ENCODE measurements at regions not wholly inside any gene's neighbourhood (a gene's known extent, or its start where the extent isn't known, plus 50 kb on each side); places are given as distances from the start of the nearest gene placed in this dataset.
A peak's percentile ranks its signal among the peaks of the same experiment; 100 is the strongest.

GRCh38 chr4:14787894-14788293 lies 214.4 kb upstream of the CPEB2 start:
- TF ChIP-seq, protein P1, sequence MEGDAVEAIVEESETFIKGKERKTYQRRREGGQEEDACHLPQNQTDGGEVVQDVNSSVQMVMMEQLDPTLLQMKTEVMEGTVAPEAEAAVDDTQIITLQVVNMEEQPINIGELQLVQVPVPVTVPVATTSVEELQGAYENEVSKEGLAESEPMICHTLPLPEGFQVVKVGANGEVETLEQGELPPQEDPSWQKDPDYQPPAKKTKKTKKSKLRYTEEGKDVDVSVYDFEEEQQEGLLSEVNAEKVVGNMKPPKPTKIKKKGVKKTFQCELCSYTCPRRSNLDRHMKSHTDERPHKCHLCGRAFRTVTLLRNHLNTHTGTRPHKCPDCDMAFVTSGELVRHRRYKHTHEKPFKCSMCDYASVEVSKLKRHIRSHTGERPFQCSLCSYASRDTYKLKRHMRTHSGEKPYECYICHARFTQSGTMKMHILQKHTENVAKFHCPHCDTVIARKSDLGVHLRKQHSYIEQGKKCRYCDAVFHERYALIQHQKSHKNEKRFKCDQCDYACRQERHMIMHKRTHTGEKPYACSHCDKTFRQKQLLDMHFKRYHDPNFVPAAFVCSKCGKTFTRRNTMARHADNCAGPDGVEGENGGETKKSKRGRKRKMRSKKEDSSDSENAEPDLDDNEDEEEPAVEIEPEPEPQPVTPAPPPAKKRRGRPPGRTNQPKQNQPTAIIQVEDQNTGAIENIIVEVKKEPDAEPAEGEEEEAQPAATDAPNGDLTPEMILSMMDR (IDR thresholded peaks at IDR 0.05 in 8 of 11, conservative IDR thresholded peaks at IDR 0.05 in 3 of 11) = peak in 9 of 11 experiments; percentile 20 to 58 (median 42)
- no peak for TF ChIP-seq POLR2A (IDR thresholded peaks at IDR 0.05)
- Histone ChIP-seq H3K27me3 (replicated peaks in 1 of 7) (no peaks in the 10 kb centered on the region), H3K36me3 (no peaks in the 10 kb centered on the region), H3K4me1 (no peaks in the 10 kb centered on the region), H3K27ac (no peak overlapping the region), H3K9me3 (peaks cover 0 to 26% (median 17%) of the 10 kb centered on the region in 8 donors), H3K4me3 (no peak overlapping the region)
- DNase-seq = no peak
- intact Hi-C loops (cut with DNase I; ENCODE audit: low total_unique reads) = no loop called here

- DNase-seq = no peak
- TF ChIP-seq, protein P1 (IDR thresholded peaks at IDR 0.05 in 8 of 11, conservative IDR thresholded peaks at IDR 0.05 in 3 of 11) = no peak
- no peak for TF ChIP-seq POLR2A (IDR thresholded peaks at IDR 0.05)
- no peak for TF ChIP-seq POLR2AphosphoS5 (IDR thresholded peaks at IDR 0.05)
- H3K4me1 ChIP-seq = no peaks in the 10 kb centered on the region
- H3K4me3 ChIP-seq = no peak overlapping the region
- peaks cover 0 to 50% (median 25%) of the 10 kb centered on the region in 8 donors for H3K9me3 ChIP-seq
- intact Hi-C loops (cut with DNase I; ENCODE audit: low total_unique reads) = no loop called here
- H3K36me3 ChIP-seq = no peaks in the 10 kb centered on the region
- no peak overlapping the region for H3K27ac ChIP-seq
- H3K27me3 ChIP-seq (replicated peaks in 1 of 7) = no peaks in the 10 kb centered on the region
Measured at GRCh38 chr4:14790494-14790893, 211.8 kb upstream of the CPEB2 start.

GRCh38 chr4:14792702-14793227 lies 209.5 kb upstream of the CPEB2 start:
- Histone ChIP-seq H3K27ac (no peak overlapping the region), H3K36me3 (no peaks in the 10 kb centered on the region), H3K4me1 (no peaks in the 10 kb centered on the region), H3K4me3 (no peak overlapping the region), H3K9me3 (peaks cover 0 to 48% (median 24%) of the 10 kb centered on the region in 8 donors), H3K27me3 (replicated peaks in 1 of 7) (no peaks in the 10 kb centered on the region)
- TF ChIP-seq, protein P1 (IDR thresholded peaks at IDR 0.05 in 8 of 11, conservative IDR thresholded peaks at IDR 0.05 in 3 of 11) = no peak
- no peak for TF ChIP-seq POLR2A (IDR thresholded peaks at IDR 0.05)
- TF ChIP-seq POLR2AphosphoS5 (IDR thresholded peaks at IDR 0.05) = no peak
- no peak for DNase-seq
- intact Hi-C loops (cut with DNase I; ENCODE audit: low total_unique reads) = no loop called here

DNA sequence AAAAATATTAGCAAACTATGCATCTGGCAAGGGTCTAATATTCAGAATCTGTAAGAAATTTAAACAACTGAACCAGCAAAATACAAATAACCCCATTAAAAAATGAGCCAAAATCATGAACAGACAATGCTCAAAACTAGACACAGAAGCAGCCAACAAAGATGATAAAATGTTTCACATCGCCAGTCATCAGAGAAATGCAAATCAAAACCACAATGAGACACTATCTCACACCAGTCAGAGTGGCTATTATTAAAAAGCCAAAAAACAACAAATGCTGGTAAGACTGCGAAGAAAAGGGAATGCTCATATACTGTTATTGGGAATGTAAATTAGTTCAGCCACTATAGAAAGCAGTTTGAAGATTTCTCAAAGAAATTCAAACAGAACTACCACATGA lies 201.3 kb upstream of the CPEB2 start:
- H3K36me3 ChIP-seq = no peaks in the 10 kb centered on the region

More for the DNA sequence above, 201.3 kb upstream of the CPEB2 start:
- TF ChIP-seq POLR2A (IDR thresholded peaks at IDR 0.05) = no peak
- TF ChIP-seq, protein P1 (IDR thresholded peaks at IDR 0.05 in 8 of 11, conservative IDR thresholded peaks at IDR 0.05 in 3 of 11) = no peak
- no peak for TF ChIP-seq POLR2AphosphoS5 (IDR thresholded peaks at IDR 0.05)
- DNase-seq = no peak
- intact Hi-C loops (cut with DNase I; ENCODE audit: low total_unique reads) = no loop called here
- WGBS, 5 donors = 66 to 87% (median 79%) methylated on average over 2 of the region's 2 CpGs
- no peak overlapping the region for H3K27ac ChIP-seq
- H3K27me3 ChIP-seq (replicated peaks in 1 of 7) = no peaks in the 10 kb centered on the region
- H3K4me1 ChIP-seq = no peaks in the 10 kb centered on the region
- peaks cover 0 to 28% (median 15%) of the 10 kb centered on the region in 8 donors for H3K9me3 ChIP-seq
- no peak overlapping the region for H3K4me3 ChIP-seq

Data from spleen (tissue), 11 donors.